ENCODE measurements at regions not wholly inside any gene's neighbourhood (a gene's known extent, or its start where the extent isn't known, plus 50 kb on each side); places are given as distances from the start of the nearest gene placed in this dataset.

DNA sequence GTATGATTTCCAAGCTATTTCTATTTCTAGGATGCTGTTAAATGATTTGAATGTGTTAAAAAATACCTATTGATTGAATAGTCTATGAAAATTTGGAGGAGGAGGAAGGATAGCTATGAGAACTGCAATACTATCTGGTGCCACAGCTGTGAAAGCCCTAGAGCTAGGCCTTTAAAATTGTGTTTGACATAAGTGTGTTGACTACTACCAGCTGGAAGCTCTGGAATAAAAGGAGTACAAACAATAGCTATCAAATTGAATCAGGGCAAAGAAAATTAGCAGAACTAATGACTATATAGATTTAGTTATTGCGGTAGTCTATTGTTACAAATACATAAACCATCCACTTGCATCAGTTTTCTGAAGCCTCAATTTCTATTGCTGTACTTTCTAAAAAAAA, 124.8 kb upstream of the CNTN5 start:
- H3K27ac Mint-ChIP-seq: no peak overlapping the region
- ChIA-PET CTCF (no interaction called here), POLR2A (no interaction called here)
- no peak overlapping the region for H2AFZ ChIP-seq (ENCODE audit: insufficient read depth, low read depth, low read length, poor library complexity, severe bottlenecking)
- no peaks in the 10 kb centered on the region for H3K27me3 ChIP-seq (replicated peaks in 1 of 4; ENCODE audit: control extremely low read depth in 1 of 4, control insufficient read depth in 3 of 4, insufficient read depth in 4 of 4, low read length in 3 of 4)
- H3K27me3 Mint-ChIP-seq: no peaks in the 10 kb centered on the region
- no peak for TF ChIP-seq CTCF (IDR thresholded peaks at IDR 0.05)
- no peak for TF ChIP-seq EZH2 (IDR thresholded peaks at IDR 0.05; ENCODE audit: borderline replicate concordance, insufficient read depth, low read depth, low read length, poor library complexity, severe bottlenecking)
- H3K9me3 ChIP-seq (ENCODE audit: control extremely low read depth in 1 of 3, control insufficient read depth in 2 of 3, insufficient read depth in 1 of 3, low read length in 2 of 3): peaks cover 0 to 5% (median 0%) of the 10 kb centered on the region in 3 donors
- no peaks in the 10 kb centered on the region for H3K4me1 ChIP-seq (ENCODE audit: control insufficient read depth in 2 of 2, insufficient read depth in 2 of 2, low read length in 2 of 2)
- no peaks in the 10 kb centered on the region for H4K20me1 ChIP-seq (ENCODE audit: control insufficient read depth, insufficient read depth, low read length, poor library complexity, severe bottlenecking)
- H3K4me1 Mint-ChIP-seq: no peaks in the 10 kb centered on the region
- WGBS (ENCODE audit: insufficient coverage): no CpG with 5 or more reads among the region's 1 CpG
- intact Hi-C loops (cut with micrococcal nuclease): no loop called here
- H3K4me3 ChIP-seq (ENCODE audit: control extremely low read depth in 1 of 5, extremely low read depth in 1 of 5, insufficient read depth in 1 of 5, low read depth in 2 of 5, low read length in 4 of 5): no peak overlapping the region
- H3K4me3 Mint-ChIP-seq: no peak overlapping the region
- peaks cover 6% of the 10 kb centered on the region for H3K9me3 Mint-ChIP-seq (ENCODE audit: insufficient read depth)
- ATAC-seq (ENCODE audit: low read depth): no peak
- H3K79me2 ChIP-seq (ENCODE audit: control insufficient read depth, insufficient read depth, low read length): no peaks in the 10 kb centered on the region
- H3K27ac ChIP-seq (ENCODE audit: low read length in 2 of 2): no peak overlapping the region
- H3K4me2 ChIP-seq (replicated peaks; ENCODE audit: low read depth, low read length, poor library complexity, severe bottlenecking): no peak overlapping the region
- no peaks in the 10 kb centered on the region for H3K36me3 ChIP-seq (replicated peaks in 1 of 2; ENCODE audit: control extremely low read depth in 1 of 2, control insufficient read depth in 1 of 2, extremely low read depth in 1 of 2, insufficient read depth in 2 of 2, low read length in 1 of 2)
- DNase-seq: no peak
- H3K9ac ChIP-seq (ENCODE audit: low read length): no peak overlapping the region

DNA sequence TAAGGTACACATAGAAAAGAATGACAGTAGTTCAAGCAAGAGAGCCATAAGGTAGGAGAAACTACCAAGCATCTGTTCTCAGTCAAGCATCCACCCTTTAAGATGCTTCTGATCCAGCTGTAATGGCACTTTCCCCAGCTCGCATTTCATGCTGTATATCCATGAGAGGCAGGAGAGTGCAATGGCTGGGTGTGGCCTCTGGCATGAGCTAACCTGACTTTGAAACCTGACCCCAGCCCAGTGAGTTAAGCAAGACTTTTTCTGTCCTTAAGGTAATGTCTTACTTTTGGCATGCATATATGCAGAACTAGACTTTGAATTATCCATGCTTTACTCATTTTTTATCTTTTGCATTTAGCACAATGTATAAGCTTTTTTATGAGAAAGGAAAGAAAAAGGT, 79.8 kb upstream of the CNTN5 start:
- H3K27me3 Mint-ChIP-seq: no peaks in the 10 kb centered on the region
- no peak for TF ChIP-seq CTCF (IDR thresholded peaks at IDR 0.05)
- TF ChIP-seq EZH2 (IDR thresholded peaks at IDR 0.05; ENCODE audit: borderline replicate concordance, insufficient read depth, low read depth, low read length, poor library complexity, severe bottlenecking): no peak
- no peak overlapping the region for H3K27ac Mint-ChIP-seq
- H3K4me1 Mint-ChIP-seq: no peaks in the 10 kb centered on the region
- H3K9me3 Mint-ChIP-seq (ENCODE audit: insufficient read depth): no peaks in the 10 kb centered on the region
- Histone ChIP-seq H3K4me3 (ENCODE audit: control extremely low read depth in 1 of 5, extremely low read depth in 1 of 5, insufficient read depth in 1 of 5, low read depth in 2 of 5, low read length in 4 of 5) (no peak overlapping the region), H2AFZ (ENCODE audit: insufficient read depth, low read depth, low read length, poor library complexity, severe bottlenecking) (no peak overlapping the region), H4K20me1 (ENCODE audit: control insufficient read depth, insufficient read depth, low read length, poor library complexity, severe bottlenecking) (no peaks in the 10 kb centered on the region), H3K27ac (ENCODE audit: low read length in 2 of 2) (no peak overlapping the region), H3K27me3 (replicated peaks in 1 of 4; ENCODE audit: control extremely low read depth in 1 of 4, control insufficient read depth in 3 of 4, insufficient read depth in 4 of 4, low read length in 3 of 4) (no peaks in the 10 kb centered on the region), H3K79me2 (ENCODE audit: control insufficient read depth, insufficient read depth, low read length) (no peaks in the 10 kb centered on the region), H3K4me1 (ENCODE audit: control insufficient read depth in 2 of 2, insufficient read depth in 2 of 2, low read length in 2 of 2) (no peaks in the 10 kb centered on the region), H3K9ac (ENCODE audit: low read length) (no peak overlapping the region), H3K9me3 (ENCODE audit: control extremely low read depth in 1 of 3, control insufficient read depth in 2 of 3, insufficient read depth in 1 of 3, low read length in 2 of 3) (no peaks in the 10 kb centered on the region), H3K4me2 (replicated peaks; ENCODE audit: low read depth, low read length, poor library complexity, severe bottlenecking) (no peak overlapping the region), H3K36me3 (replicated peaks in 1 of 2; ENCODE audit: control extremely low read depth in 1 of 2, control insufficient read depth in 1 of 2, extremely low read depth in 1 of 2, insufficient read depth in 2 of 2, low read length in 1 of 2) (no peaks in the 10 kb centered on the region)
- ChIA-PET CTCF (no interaction called here), POLR2A (no interaction called here)
- DNase-seq: no peak
- no peak for ATAC-seq (ENCODE audit: low read depth)
- no peak overlapping the region for H3K4me3 Mint-ChIP-seq
- WGBS (ENCODE audit: insufficient coverage): 100% methylated on average over 1 of the region's 1 CpG
- intact Hi-C loops (cut with micrococcal nuclease): no loop called here
